DND-41 (cell line): ENCODE measurements at regions not wholly inside any gene's neighbourhood (a gene's known extent, or its start where the extent isn't known, plus 50 kb on each side); places are given as distances from the start of the nearest gene placed in this dataset.
"Not testable (repeated sequence)": the region's sequence is repeated elsewhere in the genome, so short reads cannot be mapped to it uniquely, and the experiment has no call there.

ENCODE experiments used
- ATAC-seq: fragments of 200-7000 bp; cut with Tn5 transposase; 3 replicates; pipeline ENCODE4 v1.9.1; 2021; ENCODE audit warnings: low read depth; ENCODE audit not compliant: insufficient read depth
- DNase-seq: peaks from one replicate; pipeline ENCODE4 v3.0.0-alpha.2; 2020
- H2AFZ ChIP-seq: 2 replicates; pipeline ENCODE4 v1.6.0; 2012; ENCODE audit warnings: low read depth, low read length
- H3K27ac ChIP-seq: 2 replicates; pipeline ENCODE4 v1.5.1; 2012; ENCODE audit warnings: low read length, inconsistent platforms
- H3K27me3 ChIP-seq: fragments of 200-600 bp; sonication (generic); 2 replicates; pipeline ENCODE4 v1.6.0; 2012; ENCODE audit warnings: low read length, mild to moderate bottlenecking, inconsistent platforms; ENCODE audit not compliant: insufficient read depth, poor library complexity
- H3K36me3 ChIP-seq: 2 replicates; pipeline ENCODE4 v1.5.1; 2012; ENCODE audit warnings: low read length, inconsistent platforms; ENCODE audit not compliant: insufficient read depth
- H3K4me1 ChIP-seq: 2 replicates; pipeline ENCODE4 v1.5.1; 2012; ENCODE audit warnings: mild to moderate bottlenecking, low read length; ENCODE audit not compliant: insufficient read depth
- H3K4me2 ChIP-seq: 2 replicates; pipeline ENCODE4 v1.6.0; 2012; ENCODE audit warnings: mild to moderate bottlenecking, moderate library complexity, low read length, inconsistent platforms; ENCODE audit not compliant: insufficient read depth
- H3K4me3 ChIP-seq, 2 experiments: fragments of 200-600 bp in 1 of 2; shearing (Covaris generic) in 1 of 2; 2 replicates each; pipeline ENCODE4 v1.5.1; 2012 to 2016; ENCODE audit warnings: inconsistent platforms in 2 of 2, low read length in 2 of 2, mild to moderate bottlenecking in 2 of 2, low read depth in 1 of 2, moderate library complexity in 1 of 2
- H3K79me2 ChIP-seq: 2 replicates; pipeline ENCODE4 v1.6.0; 2012; ENCODE audit warnings: low read length, inconsistent platforms; ENCODE audit not compliant: insufficient read depth
- H3K9ac ChIP-seq: 2 replicates; pipeline ENCODE4 v1.6.0; 2012; ENCODE audit warnings: low read depth, mild to moderate bottlenecking, inconsistent platforms, low read length, moderate library complexity
- H3K9me3 ChIP-seq: 2 replicates; pipeline ENCODE4 v1.5.1; 2012; ENCODE audit warnings: low read length, moderate library complexity, mild to moderate bottlenecking, inconsistent platforms; ENCODE audit not compliant: insufficient read depth, severe bottlenecking
- H4K20me1 ChIP-seq: 2 replicates; pipeline ENCODE4 v1.6.0; 2012; ENCODE audit warnings: low read length; ENCODE audit not compliant: insufficient read depth
- EZH2 ChIP-seq: IDR thresholded peaks from 3 replicates; pipeline ENCODE4 v1.6.1; 2012; ENCODE audit warnings: borderline replicate concordance, low read depth, mild to moderate bottlenecking, moderate library complexity, low read length, inconsistent platforms; ENCODE audit not compliant: severe bottlenecking
- TF ChIP-seq, protein P1 (sequence below): IDR thresholded peaks from 2 replicates; pipeline ENCODE4 v1.5.1; 2012; ENCODE audit warnings: borderline replicate concordance, low read length, moderate library complexity, mild to moderate bottlenecking; ENCODE audit not compliant: poor library complexity, severe bottlenecking; ENCODE audit errors: extremely low read depth

DNA sequence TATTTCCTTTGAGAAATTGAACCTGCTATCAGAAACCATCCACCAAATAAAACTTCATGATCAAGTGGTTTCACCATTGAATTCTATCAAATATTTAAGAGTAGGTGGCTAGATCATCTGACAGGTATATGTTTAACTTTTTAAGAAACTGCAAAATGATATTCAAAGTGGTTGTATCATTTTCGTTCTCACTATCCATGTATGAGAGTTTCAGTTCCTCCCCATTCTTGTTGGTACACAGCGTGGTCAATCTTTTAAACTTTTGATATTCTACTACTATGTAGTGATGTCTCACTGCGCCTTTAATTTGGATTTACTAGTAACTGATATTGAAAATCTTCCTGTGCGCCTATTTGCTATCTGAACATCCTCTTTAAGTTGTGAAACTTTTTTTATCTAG lies 163.7 kb downstream of the CYB561 start:
- peaks cover 7% of the 10 kb centered on the region for H3K9me3 ChIP-seq
- H3K4me3 ChIP-seq = no peak overlapping the region
- DNase-seq = no peak
- no peaks in the 10 kb centered on the region for H4K20me1 ChIP-seq
- TF ChIP-seq, protein P1, sequence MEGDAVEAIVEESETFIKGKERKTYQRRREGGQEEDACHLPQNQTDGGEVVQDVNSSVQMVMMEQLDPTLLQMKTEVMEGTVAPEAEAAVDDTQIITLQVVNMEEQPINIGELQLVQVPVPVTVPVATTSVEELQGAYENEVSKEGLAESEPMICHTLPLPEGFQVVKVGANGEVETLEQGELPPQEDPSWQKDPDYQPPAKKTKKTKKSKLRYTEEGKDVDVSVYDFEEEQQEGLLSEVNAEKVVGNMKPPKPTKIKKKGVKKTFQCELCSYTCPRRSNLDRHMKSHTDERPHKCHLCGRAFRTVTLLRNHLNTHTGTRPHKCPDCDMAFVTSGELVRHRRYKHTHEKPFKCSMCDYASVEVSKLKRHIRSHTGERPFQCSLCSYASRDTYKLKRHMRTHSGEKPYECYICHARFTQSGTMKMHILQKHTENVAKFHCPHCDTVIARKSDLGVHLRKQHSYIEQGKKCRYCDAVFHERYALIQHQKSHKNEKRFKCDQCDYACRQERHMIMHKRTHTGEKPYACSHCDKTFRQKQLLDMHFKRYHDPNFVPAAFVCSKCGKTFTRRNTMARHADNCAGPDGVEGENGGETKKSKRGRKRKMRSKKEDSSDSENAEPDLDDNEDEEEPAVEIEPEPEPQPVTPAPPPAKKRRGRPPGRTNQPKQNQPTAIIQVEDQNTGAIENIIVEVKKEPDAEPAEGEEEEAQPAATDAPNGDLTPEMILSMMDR = no peak
- TF ChIP-seq EZH2 = no peak
- no peaks in the 10 kb centered on the region for H3K36me3 ChIP-seq
- H3K9ac ChIP-seq = no peak overlapping the region
- H3K79me2 ChIP-seq = no peaks in the 10 kb centered on the region
- H3K27ac ChIP-seq = no peak overlapping the region
- no peaks in the 10 kb centered on the region for H3K4me1 ChIP-seq
- no peak overlapping the region for H2AFZ ChIP-seq
- no peak for ATAC-seq
- no peak overlapping the region for H3K4me2 ChIP-seq
- H3K27me3 ChIP-seq = no peaks in the 10 kb centered on the region

GRCh38 chr17:63285551-63285950 lies 160.6 kb downstream of the CYB561 start:
- no peak overlapping the region for H3K4me2 ChIP-seq
- no peak overlapping the region for H2AFZ ChIP-seq
- H3K27me3 ChIP-seq = no peaks in the 10 kb centered on the region
- H4K20me1 ChIP-seq = no peaks in the 10 kb centered on the region
- no peaks in the 10 kb centered on the region for H3K36me3 ChIP-seq
- H3K4me1 ChIP-seq = no peaks in the 10 kb centered on the region
- no peak overlapping the region for H3K4me3 ChIP-seq
- no peak overlapping the region for H3K27ac ChIP-seq
- no peak for DNase-seq
- no peak for TF ChIP-seq EZH2
- TF ChIP-seq, protein P1 = no peak
- H3K9ac ChIP-seq = no peak overlapping the region
- no peak for ATAC-seq
- H3K9me3 ChIP-seq = peaks cover 7% of the 10 kb centered on the region
- H3K79me2 ChIP-seq = no peaks in the 10 kb centered on the region

- H3K79me2 ChIP-seq = no peaks in the 10 kb centered on the region
- H3K9me3 ChIP-seq = peaks cover 7% of the 10 kb centered on the region
- no peaks in the 10 kb centered on the region for H4K20me1 ChIP-seq
- H3K27me3 ChIP-seq = no peaks in the 10 kb centered on the region
- H3K27ac ChIP-seq = no peak overlapping the region
- no peak overlapping the region for H2AFZ ChIP-seq
- H3K4me2 ChIP-seq = no peak overlapping the region
- no peaks in the 10 kb centered on the region for H3K4me1 ChIP-seq
- TF ChIP-seq EZH2 = no peak
- TF ChIP-seq, protein P1 = no peak
- DNase-seq (no peak), ATAC-seq (no peak)
- no peaks in the 10 kb centered on the region for H3K36me3 ChIP-seq
- H3K4me3 ChIP-seq = no peak overlapping the region
- H3K9ac ChIP-seq = no peak overlapping the region
Observed at GRCh38 chr17:63286254-63286653, 159.9 kb downstream of the CYB561 start.

DNA sequence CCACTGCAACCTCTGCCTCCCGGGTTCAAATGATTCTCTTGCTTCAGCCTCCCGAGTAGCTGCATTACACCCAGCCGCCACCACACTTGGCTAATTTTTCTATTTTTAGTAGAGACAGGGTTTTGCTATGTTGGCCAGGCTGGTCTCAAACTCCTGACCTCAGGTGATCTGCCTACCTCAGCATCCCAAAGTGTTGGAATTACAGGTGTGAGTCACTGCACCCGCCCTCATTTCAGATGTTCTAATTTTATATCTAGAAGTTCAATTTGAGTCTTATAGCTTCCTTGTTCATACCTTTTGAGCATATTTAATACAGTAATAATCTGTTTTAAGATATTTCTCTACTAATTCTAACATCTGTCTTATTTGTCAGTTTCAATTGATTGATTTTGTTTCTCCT lies 159.1 kb downstream of the CYB561 start:
- not testable (repeated sequence) for H3K9me3 ChIP-seq, H2AFZ ChIP-seq, H3K4me1 ChIP-seq, H3K4me3 ChIP-seq, H3K27ac ChIP-seq, H3K79me2 ChIP-seq, H3K36me3 ChIP-seq, H4K20me1 ChIP-seq, DNase-seq, H3K9ac ChIP-seq, H3K4me2 ChIP-seq, ATAC-seq, H3K27me3 ChIP-seq
